Prostate gland (tissue), 2 donors: ENCODE measurements at regions not wholly inside any gene's neighbourhood (a gene's known extent, or its start where the extent isn't known, plus 50 kb on each side); places are given as distances from the start of the nearest gene placed in this dataset.

ENCODE experiments used
- DNase-seq: peaks from one replicate; pipeline ENCODE4 v3.0.0-alpha.2; 2019; ENCODE audit warnings: low spot score
- H3K27ac ChIP-seq, 2 donors: fragments of 200-600 bp; sonication (generic); 2 replicates each; pipeline ENCODE4 v1.5.1; 2017 to 2019
- H3K27me3 ChIP-seq: fragments of 200-600 bp; sonication (generic); replicated peaks from 2 replicates; pipeline ENCODE4 v1.5.1; 2019; ENCODE audit not compliant: insufficient read depth
- H3K36me3 ChIP-seq, 2 donors: fragments of 200-600 bp; sonication (generic); 1 replicate in 1 of 2; 2 replicates in 1 of 2; pipeline versions ENCODE4 v1.5.1 to v1.8.1; 2017 to 2019
- H3K4me1 ChIP-seq: fragments of 200-600 bp; sonication (generic); replicated peaks from 2 replicates; pipeline ENCODE4 v1.5.1; 2019
- H3K4me3 ChIP-seq, 2 donors: fragments of 200-600 bp; sonication (generic); 2 replicates each; pipeline ENCODE4 v1.5.1; 2017 to 2019
- H3K9me3 ChIP-seq: fragments of 200-600 bp; sonication (generic); 2 replicates; pipeline ENCODE4 v1.5.1; 2017
- POLR2A ChIP-seq: fragments of 450-650 bp; IDR thresholded peaks from one replicate; pipeline ENCODE4 v1.6.1; 2016; ENCODE audit warnings: antibody characterized with exemption, mild to moderate bottlenecking
- POLR2AphosphoS5 ChIP-seq: sonication (generic); formaldehyde crosslinking; IDR thresholded peaks from one replicate; pipeline ENCODE4 v1.6.1; 2017; ENCODE audit warnings: antibody characterized with exemption
- WGBS: methylation state at CpG from one replicate; pipeline ENCODE4 v1.1.5; 2018; 5-methylcytosine and 5-hydroxymethylcytosine counted together
- intact Hi-C: fragments of 100-400 bp; cut with DNase I; formaldehyde crosslinking; loops from one replicate; pipeline ENCODE4 v1.14.2; 2022
- TF ChIP-seq, protein P1 (sequence below), 4 experiments: fragments of 200-600 bp in 2 of 4; fragments of 450-650 bp in 2 of 4; sonication (generic) in 2 of 4; IDR thresholded peaks; 1 replicate in 3 of 4; 2 replicates in 1 of 4; pipeline ENCODE4 v1.5.1; 2016 to 2019; ENCODE audit warnings: antibody characterized with exemption in 4 of 4, mild to moderate bottlenecking in 2 of 4, moderate library complexity in 2 of 4

- no peak overlapping the region for H3K27ac ChIP-seq
- WGBS, result 69% methylated on average over 2 of the region's 2 CpGs
- H3K4me3 ChIP-seq, result no peak overlapping the region
- H3K27me3 ChIP-seq, result no peaks in the 10 kb centered on the region
- intact Hi-C loops, result no loop called here
- no peaks in the 10 kb centered on the region for H3K36me3 ChIP-seq
- no peaks in the 10 kb centered on the region for H3K4me1 ChIP-seq
- no peaks in the 10 kb centered on the region for H3K9me3 ChIP-seq
- no peak for DNase-seq
- TF ChIP-seq POLR2AphosphoS5, result no peak
- TF ChIP-seq POLR2A, result no peak
- TF ChIP-seq, protein P1, sequence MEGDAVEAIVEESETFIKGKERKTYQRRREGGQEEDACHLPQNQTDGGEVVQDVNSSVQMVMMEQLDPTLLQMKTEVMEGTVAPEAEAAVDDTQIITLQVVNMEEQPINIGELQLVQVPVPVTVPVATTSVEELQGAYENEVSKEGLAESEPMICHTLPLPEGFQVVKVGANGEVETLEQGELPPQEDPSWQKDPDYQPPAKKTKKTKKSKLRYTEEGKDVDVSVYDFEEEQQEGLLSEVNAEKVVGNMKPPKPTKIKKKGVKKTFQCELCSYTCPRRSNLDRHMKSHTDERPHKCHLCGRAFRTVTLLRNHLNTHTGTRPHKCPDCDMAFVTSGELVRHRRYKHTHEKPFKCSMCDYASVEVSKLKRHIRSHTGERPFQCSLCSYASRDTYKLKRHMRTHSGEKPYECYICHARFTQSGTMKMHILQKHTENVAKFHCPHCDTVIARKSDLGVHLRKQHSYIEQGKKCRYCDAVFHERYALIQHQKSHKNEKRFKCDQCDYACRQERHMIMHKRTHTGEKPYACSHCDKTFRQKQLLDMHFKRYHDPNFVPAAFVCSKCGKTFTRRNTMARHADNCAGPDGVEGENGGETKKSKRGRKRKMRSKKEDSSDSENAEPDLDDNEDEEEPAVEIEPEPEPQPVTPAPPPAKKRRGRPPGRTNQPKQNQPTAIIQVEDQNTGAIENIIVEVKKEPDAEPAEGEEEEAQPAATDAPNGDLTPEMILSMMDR (IDR thresholded peaks at IDR 0.05), result no peak
Measured at GRCh38 chr9:105074491-105074890, 146.5 kb upstream of the ABCA1 start.

GRCh38 chr9:105076729-105077128 lies 148.8 kb upstream of the ABCA1 start:
- 71% methylated on average over 5 of the region's 5 CpGs for WGBS
- Histone ChIP-seq H3K36me3 (no peaks in the 10 kb centered on the region), H3K9me3 (no peaks in the 10 kb centered on the region), H3K27me3 (no peaks in the 10 kb centered on the region), H3K4me3 (no peak overlapping the region), H3K27ac (no peak overlapping the region), H3K4me1 (no peaks in the 10 kb centered on the region)
- no peak for DNase-seq
- TF ChIP-seq, protein P1 (IDR thresholded peaks at IDR 0.05), result no peak
- no peak for TF ChIP-seq POLR2AphosphoS5
- TF ChIP-seq POLR2A, result no peak
- intact Hi-C loops, result no loop called here

- H3K27ac ChIP-seq, result no peak overlapping the region
- H3K9me3 ChIP-seq, result no peaks in the 10 kb centered on the region
- H3K4me1 ChIP-seq, result no peaks in the 10 kb centered on the region
- H3K4me3 ChIP-seq, result no peak overlapping the region
- H3K27me3 ChIP-seq, result no peaks in the 10 kb centered on the region
- WGBS, result 86% methylated on average over 2 of the region's 2 CpGs
- TF ChIP-seq POLR2A (no peak), POLR2AphosphoS5 (no peak)
- TF ChIP-seq, protein P1 (IDR thresholded peaks at IDR 0.05), result no peak
- DNase-seq, result no peak
- intact Hi-C loops, result no loop called here
- no peaks in the 10 kb centered on the region for H3K36me3 ChIP-seq
Measured at GRCh38 chr9:105079457-105079856, 151.5 kb upstream of the ABCA1 start.

GRCh38 chr9:105082843-105083242 lies 154.9 kb upstream of the ABCA1 start:
- no peak for DNase-seq
- WGBS, result 84% methylated on average over 7 of the region's 7 CpGs
- intact Hi-C loops, result no loop called here
- Histone ChIP-seq H3K4me3 (no peak overlapping the region), H3K27me3 (no peaks in the 10 kb centered on the region), H3K4me1 (no peaks in the 10 kb centered on the region), H3K36me3 (no peaks in the 10 kb centered on the region), H3K27ac (no peak overlapping the region), H3K9me3 (no peaks in the 10 kb centered on the region)
- TF ChIP-seq POLR2A (no peak), POLR2AphosphoS5 (no peak)
- TF ChIP-seq, protein P1 (IDR thresholded peaks at IDR 0.05), result no peak

DNA sequence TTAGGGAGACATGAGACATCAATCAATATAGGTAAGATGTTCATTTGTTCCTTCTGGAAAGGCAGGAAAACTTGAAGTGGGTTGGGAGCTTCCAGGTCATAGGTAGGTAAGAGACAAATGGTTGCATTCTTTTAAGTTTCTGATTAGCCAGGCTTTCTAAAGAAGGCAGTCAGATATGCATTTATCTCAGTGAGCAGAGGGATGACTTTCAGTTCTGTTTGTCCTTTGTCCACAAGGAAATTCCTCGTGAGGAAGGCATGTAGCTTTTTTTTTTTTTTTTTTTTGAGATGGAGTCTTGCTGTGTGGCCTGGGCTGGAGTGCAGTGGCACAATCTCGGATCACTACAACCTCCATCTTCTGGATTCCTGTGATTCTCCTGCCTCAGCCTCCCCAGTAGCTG lies 155.3 kb upstream of the ABCA1 start:
- Histone ChIP-seq H3K27ac (no peak overlapping the region), H3K36me3 (no peaks in the 10 kb centered on the region), H3K27me3 (no peaks in the 10 kb centered on the region), H3K4me3 (no peak overlapping the region), H3K9me3 (no peaks in the 10 kb centered on the region), H3K4me1 (no peaks in the 10 kb centered on the region)
- no peak for TF ChIP-seq POLR2AphosphoS5
- TF ChIP-seq POLR2A, result no peak
- TF ChIP-seq, protein P1 (IDR thresholded peaks at IDR 0.05), result no peak
- DNase-seq, result no peak
- intact Hi-C loops, result no loop called here
- WGBS, result 56% methylated on average over 2 of the region's 2 CpGs
